KMS-11 (cell line): ENCODE measurements at regions not wholly inside any gene's neighbourhood (a gene's known extent, or its start where the extent isn't known, plus 50 kb on each side); places are given as distances from the start of the nearest gene placed in this dataset.

Source experiments
- H2AFZ ChIP-seq: fragments of 200-600 bp; sonication (generic); 2 replicates; pipeline ENCODE4 v1.6.1; 2016; ENCODE audit warnings: antibody characterized with exemption, mixed run types, low read depth
- H3K27ac ChIP-seq: fragments of 200-600 bp; sonication (generic); 2 replicates; pipeline ENCODE4 v1.6.1; 2016; ENCODE audit warnings: mild to moderate bottlenecking, mixed run types
- H3K27me3 ChIP-seq: fragments of 200-600 bp; sonication (generic); 2 replicates; pipeline ENCODE4 v1.6.1; 2017; ENCODE audit warnings: mild to moderate bottlenecking, low read depth, mixed run types, moderate library complexity; ENCODE audit not compliant: insufficient read depth
- H3K36me3 ChIP-seq: fragments of 200-600 bp; sonication (generic); 2 replicates; pipeline ENCODE4 v1.6.1; 2017; ENCODE audit warnings: mild to moderate bottlenecking, mixed run types; ENCODE audit not compliant: insufficient read depth
- H3K4me1 ChIP-seq: fragments of 200-600 bp; sonication (generic); 2 replicates; pipeline ENCODE4 v1.6.1; 2016; ENCODE audit warnings: mild to moderate bottlenecking, low read depth, mixed run types; ENCODE audit not compliant: poor library complexity, severe bottlenecking
- H3K4me2 ChIP-seq: fragments of 200-600 bp; sonication (generic); 2 replicates; pipeline ENCODE4 v1.7.0; 2016; ENCODE audit warnings: mild to moderate bottlenecking, mixed run types
- H3K4me3 ChIP-seq: fragments of 200-600 bp; sonication (generic); IDR thresholded peaks from 2 replicates; pipeline ENCODE4 v1.6.1; 2017; ENCODE audit warnings: low read depth, low read length, mixed read lengths; ENCODE audit not compliant: insufficient read depth
- H3K79me2 ChIP-seq: fragments of 200-600 bp; sonication (generic); 2 replicates; pipeline ENCODE4 v1.6.1; 2016; ENCODE audit warnings: low read depth, mixed run types; ENCODE audit not compliant: insufficient read depth
- H3K9ac ChIP-seq: fragments of 200-600 bp; sonication (generic); 2 replicates; pipeline ENCODE4 v1.6.1; 2016; ENCODE audit warnings: mild to moderate bottlenecking, mixed run types
- H4K20me1 ChIP-seq: fragments of 200-600 bp; sonication (generic); 2 replicates; pipeline ENCODE4 v1.6.1; 2016; ENCODE audit warnings: mild to moderate bottlenecking, mixed run types; ENCODE audit not compliant: insufficient read depth
- TF ChIP-seq, protein P1 (sequence below): fragments of 200-600 bp; sonication (generic); conservative IDR thresholded peaks from 2 replicates; pipeline ENCODE4 v1.6.1; 2017; ENCODE audit warnings: low read depth, mild to moderate bottlenecking, antibody characterized with exemption, low read length, moderate library complexity, mixed read lengths

DNA sequence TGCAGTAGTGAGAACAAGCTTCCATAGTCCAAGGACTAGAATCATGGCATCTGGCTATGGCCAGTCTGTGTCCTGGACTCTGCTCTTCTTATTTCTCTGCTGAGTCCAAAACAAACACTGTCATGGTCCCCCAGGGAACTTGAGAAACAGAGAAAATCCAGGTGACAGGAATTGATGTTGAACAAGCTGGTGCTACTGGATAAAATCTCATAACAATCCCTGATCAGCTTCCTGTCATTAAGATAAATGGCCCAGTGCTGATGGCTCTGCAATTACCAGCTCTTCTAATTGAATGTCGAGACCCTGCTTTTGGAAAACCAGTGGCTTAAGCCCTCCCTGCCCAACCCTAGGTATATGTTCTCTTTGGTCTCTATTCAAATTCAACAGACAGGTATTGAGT, 58.8 kb upstream of the ARHGAP36 start:
- Histone ChIP-seq H3K4me1 (no peaks in the 10 kb centered on the region), H3K27me3 (no peaks in the 10 kb centered on the region), H3K9ac (no peak overlapping the region), H3K4me3 (no peak overlapping the region), H3K36me3 (no peaks in the 10 kb centered on the region), H4K20me1 (no peaks in the 10 kb centered on the region), H3K4me2 (no peak overlapping the region), H2AFZ (no peak overlapping the region), H3K79me2 (no peaks in the 10 kb centered on the region), H3K27ac (no peak overlapping the region)
- TF ChIP-seq, protein P1, sequence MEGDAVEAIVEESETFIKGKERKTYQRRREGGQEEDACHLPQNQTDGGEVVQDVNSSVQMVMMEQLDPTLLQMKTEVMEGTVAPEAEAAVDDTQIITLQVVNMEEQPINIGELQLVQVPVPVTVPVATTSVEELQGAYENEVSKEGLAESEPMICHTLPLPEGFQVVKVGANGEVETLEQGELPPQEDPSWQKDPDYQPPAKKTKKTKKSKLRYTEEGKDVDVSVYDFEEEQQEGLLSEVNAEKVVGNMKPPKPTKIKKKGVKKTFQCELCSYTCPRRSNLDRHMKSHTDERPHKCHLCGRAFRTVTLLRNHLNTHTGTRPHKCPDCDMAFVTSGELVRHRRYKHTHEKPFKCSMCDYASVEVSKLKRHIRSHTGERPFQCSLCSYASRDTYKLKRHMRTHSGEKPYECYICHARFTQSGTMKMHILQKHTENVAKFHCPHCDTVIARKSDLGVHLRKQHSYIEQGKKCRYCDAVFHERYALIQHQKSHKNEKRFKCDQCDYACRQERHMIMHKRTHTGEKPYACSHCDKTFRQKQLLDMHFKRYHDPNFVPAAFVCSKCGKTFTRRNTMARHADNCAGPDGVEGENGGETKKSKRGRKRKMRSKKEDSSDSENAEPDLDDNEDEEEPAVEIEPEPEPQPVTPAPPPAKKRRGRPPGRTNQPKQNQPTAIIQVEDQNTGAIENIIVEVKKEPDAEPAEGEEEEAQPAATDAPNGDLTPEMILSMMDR = no peak
